ENCODE measurements at regions not wholly inside any gene's neighbourhood (a gene's known extent, or its start where the extent isn't known, plus 50 kb on each side); places are given as distances from the start of the nearest gene placed in this dataset.
A peak's percentile ranks its signal among the peaks of the same experiment; 100 is the strongest.

DNA sequence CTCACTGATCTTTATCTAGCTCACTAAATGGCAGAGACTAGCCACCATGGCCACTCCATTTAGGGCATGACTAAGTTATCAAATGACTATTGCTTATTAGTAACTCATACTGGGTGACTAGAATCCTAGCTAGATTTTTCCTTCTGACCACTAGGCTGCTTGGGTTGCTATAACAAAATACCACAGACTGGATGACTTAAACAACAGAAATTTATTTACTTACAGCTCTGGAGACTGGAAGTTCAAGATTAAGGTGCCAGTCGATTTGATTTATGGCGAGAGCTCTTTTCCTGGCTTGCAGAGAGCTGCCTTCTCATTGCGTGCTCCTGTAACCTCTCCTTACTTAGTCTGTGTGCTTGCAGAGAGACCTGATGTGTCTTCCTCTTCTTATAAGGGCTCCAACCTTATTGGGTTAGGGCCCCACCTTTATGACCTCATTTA is 55.0 kb upstream of the APC start:
- Histone ChIP-seq H3K36me3 (no peaks in the 10 kb centered on the region), H3K9me3 (no peaks in the 10 kb centered on the region), H3K27me3 (no peaks in the 10 kb centered on the region), H3K27ac (no peak overlapping the region), H3K4me1 (peaks cover 0 to 25% (median 0%) of the 10 kb centered on the region in 4 donors), H3K4me3 (no peak overlapping the region)
- TF ChIP-seq EP300 (IDR thresholded peaks at IDR 0.05) (no peak), POLR2A (IDR thresholded peaks at IDR 0.05) (no peak)
- TF ChIP-seq, protein P1, sequence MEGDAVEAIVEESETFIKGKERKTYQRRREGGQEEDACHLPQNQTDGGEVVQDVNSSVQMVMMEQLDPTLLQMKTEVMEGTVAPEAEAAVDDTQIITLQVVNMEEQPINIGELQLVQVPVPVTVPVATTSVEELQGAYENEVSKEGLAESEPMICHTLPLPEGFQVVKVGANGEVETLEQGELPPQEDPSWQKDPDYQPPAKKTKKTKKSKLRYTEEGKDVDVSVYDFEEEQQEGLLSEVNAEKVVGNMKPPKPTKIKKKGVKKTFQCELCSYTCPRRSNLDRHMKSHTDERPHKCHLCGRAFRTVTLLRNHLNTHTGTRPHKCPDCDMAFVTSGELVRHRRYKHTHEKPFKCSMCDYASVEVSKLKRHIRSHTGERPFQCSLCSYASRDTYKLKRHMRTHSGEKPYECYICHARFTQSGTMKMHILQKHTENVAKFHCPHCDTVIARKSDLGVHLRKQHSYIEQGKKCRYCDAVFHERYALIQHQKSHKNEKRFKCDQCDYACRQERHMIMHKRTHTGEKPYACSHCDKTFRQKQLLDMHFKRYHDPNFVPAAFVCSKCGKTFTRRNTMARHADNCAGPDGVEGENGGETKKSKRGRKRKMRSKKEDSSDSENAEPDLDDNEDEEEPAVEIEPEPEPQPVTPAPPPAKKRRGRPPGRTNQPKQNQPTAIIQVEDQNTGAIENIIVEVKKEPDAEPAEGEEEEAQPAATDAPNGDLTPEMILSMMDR (IDR thresholded peaks at IDR 0.05), result no peak
- WGBS, 2 donors, result 93 to 96% methylated on average over 3 of the region's 3 CpGs
- no peak for DNase-seq (ENCODE audit: low spot score in 2 of 2)

DNA sequence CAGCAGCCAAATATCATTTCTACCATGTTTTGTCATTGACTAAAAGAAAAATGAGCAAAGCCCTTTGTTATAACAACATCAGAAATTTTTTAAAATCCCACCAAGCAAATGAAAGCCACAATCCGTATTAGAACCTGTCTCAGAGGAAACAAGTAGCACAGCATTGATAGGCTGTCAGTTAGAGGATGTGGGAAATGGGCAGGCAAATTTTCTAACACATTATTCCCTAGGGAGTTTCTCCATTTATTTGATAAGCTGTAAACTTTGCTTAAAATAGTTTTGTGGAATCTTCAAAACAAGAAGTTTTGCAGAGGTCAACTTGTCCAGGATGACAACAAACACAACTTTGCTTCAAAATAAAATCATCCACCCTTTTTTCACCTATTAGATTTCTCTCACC is 53.6 kb upstream of the APC start:
- H3K4me3 ChIP-seq, result no peak overlapping the region
- H3K27ac ChIP-seq, result no peak overlapping the region
- DNase-seq (ENCODE audit: low spot score in 2 of 2), result no peak
- H3K36me3 ChIP-seq, result no peaks in the 10 kb centered on the region
- no peaks in the 10 kb centered on the region for H3K9me3 ChIP-seq
- H3K4me1 ChIP-seq, result peaks cover 0 to 25% (median 0%) of the 10 kb centered on the region in 4 donors
- H3K27me3 ChIP-seq, result no peaks in the 10 kb centered on the region
- TF ChIP-seq POLR2A (IDR thresholded peaks at IDR 0.05), result no peak
- TF ChIP-seq, protein P1 (IDR thresholded peaks at IDR 0.05), result no peak
- no peak for TF ChIP-seq EP300 (IDR thresholded peaks at IDR 0.05)
- WGBS, 2 donors, result 26 to 71% methylated on average over 1 of the region's 1 CpG

DNA sequence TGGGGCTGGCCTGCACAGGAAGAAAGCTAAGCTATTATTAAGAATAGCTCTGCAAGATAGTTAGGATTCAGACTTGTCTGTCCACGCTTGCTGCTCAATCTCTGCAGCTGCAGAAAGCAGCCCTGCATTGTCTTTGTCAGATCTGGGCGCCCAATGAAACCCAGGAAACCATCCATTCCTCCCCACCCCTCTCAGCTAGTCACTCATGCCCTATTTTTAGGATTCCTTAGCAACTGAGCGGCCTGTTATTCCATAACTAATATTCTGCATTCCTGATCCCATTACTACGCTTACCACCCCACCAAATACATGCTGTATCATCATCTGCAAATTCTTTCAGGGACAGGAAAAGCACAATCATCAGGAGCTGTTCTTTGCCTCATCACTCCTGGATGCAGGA is 52.9 kb upstream of the APC start:
- Histone ChIP-seq H3K27me3 (no peaks in the 10 kb centered on the region), H3K4me1 (peaks cover 0 to 25% (median 0%) of the 10 kb centered on the region in 4 donors), H3K4me3 (no peak overlapping the region), H3K9me3 (no peaks in the 10 kb centered on the region), H3K27ac (peak overlapping the region in 1 of 4 donors; percentile 56), H3K36me3 (no peaks in the 10 kb centered on the region)
- no peak for DNase-seq (ENCODE audit: low spot score in 2 of 2)
- WGBS, 2 donors, result 57 to 58% methylated on average over 4 of the region's 4 CpGs
- no peak for TF ChIP-seq EP300 (IDR thresholded peaks at IDR 0.05)
- no peak for TF ChIP-seq POLR2A (IDR thresholded peaks at IDR 0.05)
- TF ChIP-seq, protein P1 (IDR thresholded peaks at IDR 0.05), result no peak

DNA sequence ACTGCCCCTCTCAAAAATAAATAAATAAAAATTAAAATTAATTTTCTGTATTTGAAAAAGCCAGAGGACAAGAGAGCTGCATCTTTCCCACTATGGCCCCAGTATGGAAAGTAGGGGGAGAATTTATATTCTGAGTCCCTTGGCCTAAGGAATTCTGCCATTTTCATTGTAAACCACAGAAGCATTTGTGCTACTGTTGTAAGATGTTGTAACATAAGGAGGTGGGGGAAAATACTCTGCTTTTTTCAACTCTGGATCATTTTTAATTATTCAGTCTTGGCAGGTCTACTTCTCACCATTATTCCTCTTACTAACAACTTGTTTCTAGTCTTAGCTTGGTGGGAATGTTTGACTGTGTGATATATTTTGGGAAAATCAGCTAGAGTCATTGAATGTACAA is 52.3 kb upstream of the APC start:
- H3K4me1 ChIP-seq, result peaks cover 0 to 25% (median 0%) of the 10 kb centered on the region in 4 donors
- peak overlapping the region in 1 of 4 donors; percentile 56 for H3K27ac ChIP-seq
- no peak overlapping the region for H3K4me3 ChIP-seq
- no peaks in the 10 kb centered on the region for H3K9me3 ChIP-seq
- no peak for DNase-seq (ENCODE audit: low spot score in 2 of 2)
- TF ChIP-seq POLR2A (IDR thresholded peaks at IDR 0.05) (no peak), EP300 (IDR thresholded peaks at IDR 0.05) (no peak)
- TF ChIP-seq, protein P1 (IDR thresholded peaks at IDR 0.05), result no peak
- no peaks in the 10 kb centered on the region for H3K36me3 ChIP-seq
- H3K27me3 ChIP-seq, result no peaks in the 10 kb centered on the region

DNA sequence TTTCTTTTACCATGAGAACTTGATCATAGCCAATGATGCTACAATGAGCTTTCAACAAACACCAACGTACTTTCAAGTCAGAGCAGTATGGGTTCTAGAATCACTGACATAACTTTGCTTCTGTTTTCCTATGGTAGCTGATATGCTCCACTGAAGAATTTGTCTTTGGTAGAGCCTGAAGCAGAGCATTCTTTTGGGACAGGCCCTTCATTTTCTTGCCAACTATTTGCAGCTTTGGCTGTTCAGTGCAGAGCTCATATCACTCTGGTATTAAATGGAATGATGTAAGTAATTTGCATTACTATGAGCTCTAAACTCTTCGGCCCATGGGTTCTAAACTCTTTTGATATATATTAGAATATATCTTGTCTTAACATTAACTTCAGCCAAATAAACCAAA is 51.8 kb upstream of the APC start:
- Histone ChIP-seq H3K36me3 (no peaks in the 10 kb centered on the region), H3K4me1 (peaks cover 0 to 25% (median 0%) of the 10 kb centered on the region in 4 donors), H3K4me3 (no peak overlapping the region), H3K27ac (no peak overlapping the region), H3K27me3 (no peaks in the 10 kb centered on the region), H3K9me3 (no peaks in the 10 kb centered on the region)
- TF ChIP-seq, protein P1 (IDR thresholded peaks at IDR 0.05), result no peak
- TF ChIP-seq POLR2A (IDR thresholded peaks at IDR 0.05), result no peak
- no peak for TF ChIP-seq EP300 (IDR thresholded peaks at IDR 0.05)
- WGBS, 2 donors, result 30 to 38% methylated on average over 2 of the region's 2 CpGs
- DNase-seq (ENCODE audit: low spot score in 2 of 2), result no peak

All from tibial nerve (tissue), 4 donors.